ENCODE measurements at regions not wholly inside any gene's neighbourhood (a gene's known extent, or its start where the extent isn't known, plus 50 kb on each side); places are given as distances from the start of the nearest gene placed in this dataset.

DNA sequence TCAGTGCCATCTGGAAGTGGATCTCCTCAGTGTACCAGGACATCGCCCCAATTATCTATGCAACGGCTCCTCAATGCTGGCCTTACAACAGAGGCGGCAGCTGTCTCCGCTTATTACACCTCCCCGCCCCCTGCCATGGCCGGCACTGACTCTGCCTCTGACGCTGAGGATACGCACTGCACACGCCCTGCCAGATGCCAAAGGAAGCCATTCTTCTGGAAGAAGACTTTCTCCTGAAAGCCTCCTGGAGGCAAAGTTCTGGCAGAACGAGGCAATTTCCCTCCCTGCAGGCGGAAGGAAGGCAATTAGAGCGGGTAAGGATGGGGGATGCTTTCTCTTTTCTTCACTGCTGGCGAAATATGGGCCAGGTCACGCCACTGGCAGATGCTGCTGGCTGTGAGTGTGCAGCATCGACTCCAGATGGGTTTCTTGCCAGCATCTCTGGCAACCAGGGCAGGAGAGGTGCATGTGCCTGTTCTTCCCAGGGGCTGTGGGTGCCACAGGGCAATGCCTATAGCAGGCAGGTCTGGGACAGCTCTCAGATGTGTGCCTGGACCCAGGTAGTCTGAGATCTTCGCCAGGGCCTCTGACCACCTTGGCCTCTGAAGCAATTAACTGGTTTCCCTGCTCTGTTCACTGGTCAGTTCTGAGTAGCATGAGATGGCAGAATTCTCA is 62.2 kb upstream of the MRPS22 start:
- H3K4me3 ChIP-seq (ENCODE audit: low read length in 3 of 3): no peak overlapping the region
- TF ChIP-seq, protein P1, sequence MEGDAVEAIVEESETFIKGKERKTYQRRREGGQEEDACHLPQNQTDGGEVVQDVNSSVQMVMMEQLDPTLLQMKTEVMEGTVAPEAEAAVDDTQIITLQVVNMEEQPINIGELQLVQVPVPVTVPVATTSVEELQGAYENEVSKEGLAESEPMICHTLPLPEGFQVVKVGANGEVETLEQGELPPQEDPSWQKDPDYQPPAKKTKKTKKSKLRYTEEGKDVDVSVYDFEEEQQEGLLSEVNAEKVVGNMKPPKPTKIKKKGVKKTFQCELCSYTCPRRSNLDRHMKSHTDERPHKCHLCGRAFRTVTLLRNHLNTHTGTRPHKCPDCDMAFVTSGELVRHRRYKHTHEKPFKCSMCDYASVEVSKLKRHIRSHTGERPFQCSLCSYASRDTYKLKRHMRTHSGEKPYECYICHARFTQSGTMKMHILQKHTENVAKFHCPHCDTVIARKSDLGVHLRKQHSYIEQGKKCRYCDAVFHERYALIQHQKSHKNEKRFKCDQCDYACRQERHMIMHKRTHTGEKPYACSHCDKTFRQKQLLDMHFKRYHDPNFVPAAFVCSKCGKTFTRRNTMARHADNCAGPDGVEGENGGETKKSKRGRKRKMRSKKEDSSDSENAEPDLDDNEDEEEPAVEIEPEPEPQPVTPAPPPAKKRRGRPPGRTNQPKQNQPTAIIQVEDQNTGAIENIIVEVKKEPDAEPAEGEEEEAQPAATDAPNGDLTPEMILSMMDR (IDR thresholded peaks at IDR 0.05; ENCODE audit: borderline replicate concordance, extremely low read depth, insufficient read depth): no peak
- no peak for DNase-seq

DNA sequence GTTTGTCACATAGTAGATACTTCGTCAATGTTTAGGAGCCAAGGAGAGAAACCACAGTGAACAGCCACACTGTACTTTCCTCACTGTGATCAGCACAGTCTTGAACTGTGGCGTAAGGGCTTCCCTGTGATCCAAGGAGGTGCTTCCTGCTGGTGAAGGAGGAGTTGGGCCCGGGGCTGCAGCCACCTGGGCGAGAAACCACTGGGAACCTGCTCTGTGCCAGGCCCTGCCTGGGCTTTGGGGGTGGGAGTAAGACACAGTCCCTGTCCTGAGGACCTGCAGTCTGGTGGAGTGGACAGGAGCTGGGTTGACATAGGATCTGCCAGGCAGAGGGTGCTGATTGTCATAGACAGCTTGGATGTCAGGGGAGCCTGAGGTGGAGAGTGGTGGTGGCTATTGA is 60.5 kb upstream of the MRPS22 start:
- Histone ChIP-seq H3K9me3 (ENCODE audit: control insufficient read depth in 2 of 3, insufficient read depth in 1 of 3, low read length in 3 of 3) (no peaks in the 10 kb centered on the region), H3K4me3 (ENCODE audit: low read length in 3 of 3) (no peak overlapping the region), H3K9ac (ENCODE audit: low read length in 3 of 3) (no peak overlapping the region), H3K36me3 (ENCODE audit: control insufficient read depth in 2 of 3, insufficient read depth in 3 of 3, low read length in 3 of 3) (no peaks in the 10 kb centered on the region), H3K4me1 (ENCODE audit: control insufficient read depth in 2 of 3, insufficient read depth in 2 of 3, low read depth in 1 of 3, low read length in 3 of 3) (no peaks in the 10 kb centered on the region), H3K27me3 (ENCODE audit: control insufficient read depth, insufficient read depth, low read length) (no peaks in the 10 kb centered on the region), H3K27ac (ENCODE audit: low read depth in 2 of 2, low read length in 2 of 2) (no peak overlapping the region)
- DNase-seq: no peak
- no peak for FAIRE-seq
- intact Hi-C loops (cut with DNase I): no loop called here
- TF ChIP-seq, protein P1 (IDR thresholded peaks at IDR 0.05; ENCODE audit: borderline replicate concordance, extremely low read depth, insufficient read depth): no peak

More for the DNA sequence above, 62.2 kb upstream of the MRPS22 start:
- no peak overlapping the region for H3K27ac ChIP-seq (ENCODE audit: low read depth in 2 of 2, low read length in 2 of 2)
- no peaks in the 10 kb centered on the region for H3K9me3 ChIP-seq (ENCODE audit: control insufficient read depth in 2 of 3, insufficient read depth in 1 of 3, low read length in 3 of 3)
- H3K4me1 ChIP-seq (ENCODE audit: control insufficient read depth in 2 of 3, insufficient read depth in 2 of 3, low read depth in 1 of 3, low read length in 3 of 3): no peaks in the 10 kb centered on the region
- intact Hi-C loops (cut with DNase I): no loop called here
- no peak for FAIRE-seq
- H3K36me3 ChIP-seq (ENCODE audit: control insufficient read depth in 2 of 3, insufficient read depth in 3 of 3, low read length in 3 of 3): no peaks in the 10 kb centered on the region
- no peaks in the 10 kb centered on the region for H3K27me3 ChIP-seq (ENCODE audit: control insufficient read depth, insufficient read depth, low read length)
- no peak overlapping the region for H3K9ac ChIP-seq (ENCODE audit: low read length in 3 of 3)

DNA sequence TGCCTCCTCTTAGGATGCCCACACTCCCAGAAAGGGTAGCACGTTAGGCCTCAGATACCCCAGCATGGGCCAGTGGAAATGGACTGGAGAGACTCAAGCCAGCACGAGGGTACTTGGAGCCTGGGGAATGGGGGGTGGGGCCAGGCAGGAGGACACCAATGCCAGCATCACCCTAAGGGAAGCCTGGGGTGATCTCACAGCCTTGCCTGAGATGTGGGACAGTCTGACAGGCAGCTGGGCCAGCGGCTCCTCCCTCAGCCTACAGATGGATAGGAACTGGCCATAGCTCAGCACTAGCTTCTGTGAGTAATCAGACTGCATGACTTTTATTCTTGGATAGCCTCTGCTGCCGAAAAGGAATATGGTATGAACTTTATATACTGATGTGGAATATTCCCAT is 59.6 kb upstream of the MRPS22 start:
- intact Hi-C loops (cut with DNase I): no loop called here
- Histone ChIP-seq H3K9ac (ENCODE audit: low read length in 3 of 3) (no peak overlapping the region), H3K27ac (ENCODE audit: low read depth in 2 of 2, low read length in 2 of 2) (no peak overlapping the region), H3K4me1 (ENCODE audit: control insufficient read depth in 2 of 3, insufficient read depth in 2 of 3, low read depth in 1 of 3, low read length in 3 of 3) (no peaks in the 10 kb centered on the region), H3K9me3 (ENCODE audit: control insufficient read depth in 2 of 3, insufficient read depth in 1 of 3, low read length in 3 of 3) (no peaks in the 10 kb centered on the region), H3K36me3 (ENCODE audit: control insufficient read depth in 2 of 3, insufficient read depth in 3 of 3, low read length in 3 of 3) (no peaks in the 10 kb centered on the region), H3K27me3 (ENCODE audit: control insufficient read depth, insufficient read depth, low read length) (no peaks in the 10 kb centered on the region), H3K4me3 (ENCODE audit: low read length in 3 of 3) (no peak overlapping the region)
- TF ChIP-seq, protein P1 (IDR thresholded peaks at IDR 0.05; ENCODE audit: borderline replicate concordance, extremely low read depth, insufficient read depth): no peak
- FAIRE-seq (no peak), DNase-seq (no peak)

DNA sequence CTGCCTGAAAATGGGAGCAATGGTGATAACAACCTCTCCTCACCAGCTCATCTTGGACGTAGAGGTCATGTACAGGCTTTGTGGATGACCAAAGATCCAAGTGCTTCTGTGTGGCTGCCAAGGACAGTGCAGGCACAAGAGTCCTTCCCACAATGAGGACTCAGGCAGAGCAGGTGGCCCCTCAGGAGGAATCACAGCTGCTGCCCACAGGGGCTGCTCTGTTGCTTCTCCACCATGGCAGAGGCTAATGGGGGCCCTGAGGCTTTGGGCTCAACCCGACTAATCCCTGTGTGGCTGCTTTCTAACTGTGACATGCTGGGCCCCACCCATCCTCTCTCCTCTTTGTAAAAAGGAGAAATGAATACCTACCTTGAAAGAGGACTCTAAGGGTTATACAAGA is 58.1 kb upstream of the MRPS22 start:
- no peaks in the 10 kb centered on the region for H3K4me1 ChIP-seq (ENCODE audit: control insufficient read depth in 2 of 3, insufficient read depth in 2 of 3, low read depth in 1 of 3, low read length in 3 of 3)
- no peak overlapping the region for H3K4me3 ChIP-seq (ENCODE audit: low read length in 3 of 3)
- no peak overlapping the region for H3K9ac ChIP-seq (ENCODE audit: low read length in 3 of 3)
- FAIRE-seq: no peak
- no peak for DNase-seq
- no peaks in the 10 kb centered on the region for H3K9me3 ChIP-seq (ENCODE audit: control insufficient read depth in 2 of 3, insufficient read depth in 1 of 3, low read length in 3 of 3)
- no peak overlapping the region for H3K27ac ChIP-seq (ENCODE audit: low read depth in 2 of 2, low read length in 2 of 2)
- no peaks in the 10 kb centered on the region for H3K27me3 ChIP-seq (ENCODE audit: control insufficient read depth, insufficient read depth, low read length)
- TF ChIP-seq, protein P1 (IDR thresholded peaks at IDR 0.05; ENCODE audit: borderline replicate concordance, extremely low read depth, insufficient read depth): no peak
- H3K36me3 ChIP-seq (ENCODE audit: control insufficient read depth in 2 of 3, insufficient read depth in 3 of 3, low read length in 3 of 3): no peaks in the 10 kb centered on the region
- intact Hi-C loops (cut with DNase I): no loop called here

Measured in kidney (tissue), 13 donors.